ENCODE measurements at regions not wholly inside any gene's neighbourhood (a gene's known extent, or its start where the extent isn't known, plus 50 kb on each side); places are given as distances from the start of the nearest gene placed in this dataset.

- TF ChIP-seq EZH2 (IDR thresholded peaks at IDR 0.05) = no peak
- TF ChIP-seq ZFX (IDR thresholded peaks at IDR 0.05) = no peak
- no peak for TF ChIP-seq MAX (IDR thresholded peaks at IDR 0.05)
- TF ChIP-seq SP1 (IDR thresholded peaks at IDR 0.05; ENCODE audit: low read depth) = no peak
- no peak for TF ChIP-seq EGR1 (IDR thresholded peaks at IDR 0.05; ENCODE audit: low read depth)
- TF ChIP-seq ATF3 (IDR thresholded peaks at IDR 0.05) = no peak
- no peak for TF ChIP-seq POLR2A (IDR thresholded peaks at IDR 0.05; ENCODE audit: borderline replicate concordance, extremely low read depth, insufficient read depth, insufficient read length)
- TF ChIP-seq EZH2phosphoT487 (IDR thresholded peaks at IDR 0.05; ENCODE audit: borderline replicate concordance) = no peak
- TF ChIP-seq YY1 (IDR thresholded peaks at IDR 0.05; ENCODE audit: extremely low read depth, insufficient replicate concordance, low read depth, low read length) = no peak
- TF ChIP-seq SIN3A (IDR thresholded peaks at IDR 0.05; ENCODE audit: low read depth) = no peak
- no peak for TF ChIP-seq ELF1 (IDR thresholded peaks at IDR 0.05; ENCODE audit: borderline replicate concordance, low read depth)
- no peak for TF ChIP-seq JUND (IDR thresholded peaks at IDR 0.05)
These were observed 81.4 kb upstream of the PIK3R1 start (continued) for GRCh38 chr5:68134033-68134668.

- no TSS peak for BruUV-seq (replicated peaks)
- Histone ChIP-seq H3K4me3 (replicated peaks in 1 of 2; ENCODE audit: low read depth in 1 of 2, low read length in 2 of 2) (no peak overlapping the region), H3K79me2 (ENCODE audit: insufficient read depth, low read length) (no peaks in the 10 kb centered on the region), H3K4me1 (ENCODE audit: control insufficient read depth in 1 of 2, insufficient read depth in 2 of 2, low read length in 2 of 2) (no peaks in the 10 kb centered on the region), H2AFZ (ENCODE audit: low read depth, low read length, poor library complexity, severe bottlenecking) (no peak overlapping the region), H3K27me3 (ENCODE audit: insufficient read depth, low read length) (peaks cover 11% of the 10 kb centered on the region; the same call in 1 of the 2 replicates), H3K27ac (ENCODE audit: low read depth, low read length) (no peak overlapping the region), H3K4me2 (ENCODE audit: low read length) (no peak overlapping the region), H3K9me2 (ENCODE audit: insufficient read depth) (no peaks in the 10 kb centered on the region), H3K9ac (ENCODE audit: low read length) (no peak overlapping the region), H4K20me1 (ENCODE audit: insufficient read depth) (no peaks in the 10 kb centered on the region), H3K36me3 (ENCODE audit: control insufficient read depth in 1 of 2, insufficient read depth in 2 of 2, low read length in 2 of 2) (no peaks in the 10 kb centered on the region), H3K9me3 (ENCODE audit: control insufficient read depth in 1 of 2, insufficient read depth in 1 of 2, low read depth in 1 of 2, low read length in 2 of 2) (no peaks in the 10 kb centered on the region)
- ChIA-PET POLR2A (no interaction called here), CTCF (no interaction called here), RAD21 (ENCODE audit: low non-redundant PET in 1 of 2, low total read pairs in 2 of 2, uncharacterized antibody in 2 of 2, unreplicated experiment in 2 of 2) (no interaction called here)
- TF ChIP-seq ZFX (IDR thresholded peaks at IDR 0.05) (no peak), POLR2AphosphoS5 (IDR thresholded peaks at IDR 0.05; ENCODE audit: low read depth, low read length) (no peak), EZH2 (IDR thresholded peaks at IDR 0.05) (no peak), POLR2A (IDR thresholded peaks at IDR 0.05; ENCODE audit: borderline replicate concordance, extremely low read depth, insufficient read depth, insufficient read length) (no peak), EGR1 (IDR thresholded peaks at IDR 0.05; ENCODE audit: low read depth) (no peak), TCF7L2 (IDR thresholded peaks at IDR 0.05; ENCODE audit: borderline replicate concordance, extremely low read depth, insufficient read depth, insufficient read length) (no peak), RAD21 (IDR thresholded peaks at IDR 0.05; ENCODE audit: low read depth) (no peak)
- ATAC-seq = no peak
- intact Hi-C loops (cut with micrococcal nuclease) = no loop called here
- DNase-seq (ENCODE audit: low read depth, low spot score) = no peak
These were observed 85.3 kb upstream of the PIK3R1 start for GRCh38 chr5:68130253-68130652.
